ENCODE measurements at regions not wholly inside any gene's neighbourhood (a gene's known extent, or its start where the extent isn't known, plus 50 kb on each side); places are given as distances from the start of the nearest gene placed in this dataset.
"Not testable (repeated sequence)": the region's sequence is repeated elsewhere in the genome, so short reads cannot be mapped to it uniquely, and the experiment has no call there.

DNA sequence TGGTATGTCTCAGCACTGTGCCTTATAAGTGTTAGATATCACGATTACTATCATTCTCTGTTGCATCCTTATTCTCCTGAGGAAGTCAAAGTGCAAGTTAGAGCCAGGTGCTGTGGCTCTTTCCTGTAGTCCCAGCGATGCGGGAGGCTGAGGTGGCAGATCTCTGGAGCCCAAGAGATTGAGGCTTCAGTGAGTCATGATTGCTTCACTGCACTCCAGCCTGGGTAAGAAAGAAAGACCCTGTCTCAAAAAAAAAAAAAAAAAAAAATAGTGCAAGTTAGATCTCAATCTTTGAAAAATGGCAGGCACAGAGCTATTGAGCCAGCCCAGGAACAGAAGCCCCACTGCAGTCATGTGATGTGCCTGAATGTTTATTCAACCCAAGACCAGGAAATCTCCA is 147.8 kb upstream of the POGK start:
- H3K27ac ChIP-seq, result no peak overlapping the region
- TF ChIP-seq, protein P1, sequence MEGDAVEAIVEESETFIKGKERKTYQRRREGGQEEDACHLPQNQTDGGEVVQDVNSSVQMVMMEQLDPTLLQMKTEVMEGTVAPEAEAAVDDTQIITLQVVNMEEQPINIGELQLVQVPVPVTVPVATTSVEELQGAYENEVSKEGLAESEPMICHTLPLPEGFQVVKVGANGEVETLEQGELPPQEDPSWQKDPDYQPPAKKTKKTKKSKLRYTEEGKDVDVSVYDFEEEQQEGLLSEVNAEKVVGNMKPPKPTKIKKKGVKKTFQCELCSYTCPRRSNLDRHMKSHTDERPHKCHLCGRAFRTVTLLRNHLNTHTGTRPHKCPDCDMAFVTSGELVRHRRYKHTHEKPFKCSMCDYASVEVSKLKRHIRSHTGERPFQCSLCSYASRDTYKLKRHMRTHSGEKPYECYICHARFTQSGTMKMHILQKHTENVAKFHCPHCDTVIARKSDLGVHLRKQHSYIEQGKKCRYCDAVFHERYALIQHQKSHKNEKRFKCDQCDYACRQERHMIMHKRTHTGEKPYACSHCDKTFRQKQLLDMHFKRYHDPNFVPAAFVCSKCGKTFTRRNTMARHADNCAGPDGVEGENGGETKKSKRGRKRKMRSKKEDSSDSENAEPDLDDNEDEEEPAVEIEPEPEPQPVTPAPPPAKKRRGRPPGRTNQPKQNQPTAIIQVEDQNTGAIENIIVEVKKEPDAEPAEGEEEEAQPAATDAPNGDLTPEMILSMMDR (conservative IDR thresholded peaks at IDR 0.05; ENCODE audit: low read depth), result no peak
- DNase-seq (ENCODE audit: low spot score), result no peak
- CTCF ChIA-PET, result no interaction called here
- POLR2A ChIA-PET (ENCODE audit: low non-redundant PET), result interaction anchor here (0.7 kb wide), 1 partner anchor 132 kb away, joined by 13 read pairs; no protein-coding TSS in a partner anchor

- TF ChIP-seq, protein P1 (conservative IDR thresholded peaks at IDR 0.05; ENCODE audit: low read depth), result no peak
- CTCF ChIA-PET, result no interaction called here
- H3K27ac ChIP-seq, result no peak overlapping the region
- POLR2A ChIA-PET (ENCODE audit: low non-redundant PET), result no interaction called here
- DNase-seq (ENCODE audit: low spot score), result peak; percentile 8
Observed at GRCh38 chr1:166692346-166692745, 146.9 kb upstream of the POGK start.

- ChIA-PET CTCF (no interaction called here), POLR2A (ENCODE audit: low non-redundant PET) (no interaction called here)
- TF ChIP-seq, protein P1 (conservative IDR thresholded peaks at IDR 0.05; ENCODE audit: low read depth), result no peak
- no peak for DNase-seq (ENCODE audit: low spot score)
- no peak overlapping the region for H3K27ac ChIP-seq
Observed at GRCh38 chr1:166693158-166693557, 146.1 kb upstream of the POGK start.

- no peak for DNase-seq (ENCODE audit: low spot score)
- TF ChIP-seq, protein P1 (conservative IDR thresholded peaks at IDR 0.05; ENCODE audit: low read depth), result no peak
- POLR2A ChIA-PET (ENCODE audit: low non-redundant PET), result no interaction called here
- CTCF ChIA-PET, result no interaction called here
- no peak overlapping the region for H3K27ac ChIP-seq
Observed at GRCh38 chr1:166693673-166694297, 145.5 kb upstream of the POGK start.

- TF ChIP-seq, protein P1 (conservative IDR thresholded peaks at IDR 0.05; ENCODE audit: low read depth), result no peak
- H3K27ac ChIP-seq, result no peak overlapping the region
- DNase-seq (ENCODE audit: low spot score), result no peak
- CTCF ChIA-PET, result no interaction called here
- POLR2A ChIA-PET (ENCODE audit: low non-redundant PET), result no interaction called here
Observed at GRCh38 chr1:166695115-166695514, 144.2 kb upstream of the POGK start.

GRCh38 chr1:166695834-166696233 is 143.4 kb upstream of the POGK start:
- CTCF ChIA-PET; DNase-seq (ENCODE audit: low spot score); H3K27ac ChIP-seq; POLR2A ChIA-PET (ENCODE audit: low non-redundant PET): not testable (repeated sequence)

DNA sequence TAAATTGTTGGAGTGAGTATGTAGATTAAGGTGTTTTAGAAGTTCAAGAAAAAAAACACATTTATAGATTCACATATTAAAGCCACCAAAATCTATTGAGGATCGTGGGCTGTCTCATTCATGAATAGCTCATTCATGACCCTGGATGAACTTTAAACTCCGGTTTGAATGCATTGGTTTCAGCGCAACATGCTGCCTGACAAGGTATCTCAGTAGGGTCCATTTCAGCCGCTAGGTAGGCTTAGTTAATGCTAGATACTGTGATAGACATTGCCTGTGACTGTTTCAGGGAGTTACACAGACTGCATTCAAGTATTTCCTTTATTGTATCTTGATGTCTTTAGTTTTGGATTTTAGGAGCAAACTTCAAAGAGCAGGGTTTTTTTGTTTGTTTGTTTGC is 140.5 kb upstream of the POGK start:
- H3K27ac ChIP-seq, result no peak overlapping the region
- DNase-seq (ENCODE audit: low spot score), result no peak
- ChIA-PET CTCF (interaction anchor here (0.6 to 0.7 kb wide), 2 partner anchors 49 to 1307 kb away, joined by 3 to 5 read pairs; no protein-coding TSS in a partner anchor), POLR2A (ENCODE audit: low non-redundant PET) (no interaction called here)
- TF ChIP-seq, protein P1 (conservative IDR thresholded peaks at IDR 0.05; ENCODE audit: low read depth), result no peak

All from RWPE1 (cell line).